ENCODE measurements at regions not wholly inside any gene's neighbourhood (a gene's known extent, or its start where the extent isn't known, plus 50 kb on each side); places are given as distances from the start of the nearest gene placed in this dataset.

DNA sequence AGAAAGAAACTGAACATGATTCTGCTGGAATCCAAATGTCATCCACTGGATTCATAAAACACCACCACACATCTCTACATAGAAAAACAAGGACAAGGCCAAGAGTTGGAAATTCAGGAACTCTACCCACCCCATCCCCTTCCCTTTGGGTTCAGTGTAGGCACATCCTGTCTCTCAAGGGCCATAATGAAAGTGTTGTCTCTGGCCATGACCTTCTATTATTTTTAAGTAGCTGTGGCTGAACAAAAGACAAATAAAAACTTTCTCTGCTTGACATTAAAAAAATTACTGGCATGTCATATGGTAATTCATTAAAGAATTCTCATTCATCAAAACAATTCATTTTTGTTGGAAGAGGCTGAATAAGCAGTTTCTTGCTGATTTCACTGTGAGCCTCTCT is 54.9 kb upstream of the ZBTB18 start:
- no peak for TF ChIP-seq TAF1 (IDR thresholded peaks at IDR 0.05; ENCODE audit: borderline replicate concordance, low read depth, low read length)
- TF ChIP-seq POLR2AphosphoS5 (IDR thresholded peaks at IDR 0.05; ENCODE audit: low read depth, low read length) = no peak
- no peak for TF ChIP-seq POLR2A (IDR thresholded peaks at IDR 0.05; ENCODE audit: low read depth, low read length)
- DNase-seq (ENCODE audit: insufficient read length) (no peak), FAIRE-seq (no peak)

DNA sequence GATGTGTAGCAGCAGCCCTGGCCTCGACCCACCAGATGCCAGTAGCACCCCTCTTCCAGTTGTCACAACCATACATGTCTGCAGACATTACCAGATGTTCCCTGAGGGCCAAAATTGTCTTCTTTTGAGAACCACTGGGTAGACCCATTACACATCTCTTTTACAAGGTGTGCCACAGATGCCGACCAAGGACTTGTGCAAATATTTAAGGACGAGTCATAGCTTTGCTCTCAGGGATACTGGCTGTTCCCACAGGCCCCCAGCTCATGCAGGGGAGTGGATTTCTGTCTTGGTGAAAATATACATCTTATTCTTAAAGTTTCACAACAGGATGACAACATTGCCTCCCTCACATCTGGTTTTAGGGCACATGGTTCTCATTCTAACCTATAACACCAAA is 59.4 kb upstream of the ZBTB18 start:
- no peak for TF ChIP-seq POLR2AphosphoS5 (IDR thresholded peaks at IDR 0.05; ENCODE audit: low read depth, low read length)
- no peak for TF ChIP-seq POLR2A (IDR thresholded peaks at IDR 0.05; ENCODE audit: low read depth, low read length)
- no peak for TF ChIP-seq TAF1 (IDR thresholded peaks at IDR 0.05; ENCODE audit: borderline replicate concordance, low read depth, low read length)
- DNase-seq (ENCODE audit: insufficient read length) = no peak
- no peak for FAIRE-seq

DNA sequence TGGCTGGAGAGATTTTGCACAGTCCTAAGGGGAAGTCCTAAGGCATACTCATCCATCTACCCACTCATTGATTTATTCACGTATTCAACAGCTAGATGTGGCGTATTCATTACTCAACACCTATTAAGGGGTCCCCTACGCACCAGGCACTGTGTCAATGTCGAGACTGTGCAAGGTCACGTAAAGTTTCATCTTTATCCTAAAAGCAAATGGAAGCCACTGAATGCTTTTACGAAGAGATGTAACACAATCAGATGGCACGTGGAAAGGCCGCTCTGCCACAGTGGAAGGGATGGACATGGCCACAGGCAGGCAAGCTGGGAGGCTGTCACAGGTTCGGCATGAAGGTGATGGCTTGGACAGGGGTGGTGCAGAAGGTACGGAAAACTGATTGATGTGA is 66.3 kb upstream of the ZBTB18 start:
- FAIRE-seq (no peak), DNase-seq (ENCODE audit: insufficient read length) (no peak)
- TF ChIP-seq POLR2A (IDR thresholded peaks at IDR 0.05; ENCODE audit: low read depth, low read length) (no peak), POLR2AphosphoS5 (IDR thresholded peaks at IDR 0.05; ENCODE audit: low read depth, low read length) (no peak), TAF1 (IDR thresholded peaks at IDR 0.05; ENCODE audit: borderline replicate concordance, low read depth, low read length) (no peak)

DNA sequence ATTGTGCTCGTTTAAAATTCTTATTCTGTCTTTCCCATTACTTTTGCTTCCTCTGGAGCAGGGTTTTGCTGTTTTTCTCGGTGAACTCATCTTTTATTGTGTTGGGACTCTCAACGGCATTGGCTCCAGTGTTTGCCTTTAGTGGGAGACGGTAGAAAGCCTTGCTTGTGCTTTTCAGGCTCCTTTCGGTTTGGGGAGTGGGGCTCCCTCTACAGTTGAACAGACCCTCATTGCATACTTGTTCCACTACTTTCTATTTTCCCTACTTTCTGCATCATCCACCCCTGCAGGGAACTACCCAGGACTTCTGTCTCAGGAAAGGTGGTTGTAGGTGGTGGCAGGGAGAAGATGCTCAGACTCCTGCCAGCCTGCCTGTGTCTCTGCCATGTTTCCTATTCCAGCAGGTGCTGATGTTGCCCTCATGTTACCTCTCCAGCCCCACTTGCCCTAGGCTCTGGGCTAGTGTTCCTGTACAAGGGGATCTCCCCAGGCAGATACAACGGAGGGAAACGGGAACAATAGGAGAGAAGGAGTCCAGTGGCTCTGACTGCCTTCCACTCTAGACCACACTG is 68.5 kb upstream of the ZBTB18 start:
- TF ChIP-seq POLR2A (IDR thresholded peaks at IDR 0.05; ENCODE audit: low read depth, low read length) (no peak), POLR2AphosphoS5 (IDR thresholded peaks at IDR 0.05; ENCODE audit: low read depth, low read length) (no peak), TAF1 (IDR thresholded peaks at IDR 0.05; ENCODE audit: borderline replicate concordance, low read depth, low read length) (no peak)
- FAIRE-seq = no peak
- DNase-seq (ENCODE audit: insufficient read length) = no peak

DNA sequence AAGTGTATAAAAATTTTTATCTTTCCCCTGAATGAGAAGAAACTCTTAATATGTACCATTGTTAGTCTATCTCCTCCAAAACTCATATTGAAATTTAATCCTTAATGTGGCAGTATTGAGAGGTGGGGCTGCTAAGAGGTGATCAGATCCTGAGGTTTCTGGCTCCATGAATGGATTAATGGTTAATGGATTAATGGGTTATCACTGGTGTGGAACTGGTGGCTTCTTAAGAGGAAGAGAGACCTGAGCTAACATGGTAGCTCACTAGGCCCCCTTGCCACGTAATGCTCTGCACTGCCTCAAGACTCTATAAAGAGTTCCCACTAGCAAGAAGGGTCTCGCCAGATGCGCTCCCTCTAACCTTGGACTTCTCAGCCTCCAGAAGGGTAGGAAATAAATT is 70.6 kb upstream of the ZBTB18 start:
- DNase-seq (ENCODE audit: insufficient read length) (no peak), FAIRE-seq (no peak)
- TF ChIP-seq TAF1 (IDR thresholded peaks at IDR 0.05; ENCODE audit: borderline replicate concordance, low read depth, low read length) (no peak), POLR2A (IDR thresholded peaks at IDR 0.05; ENCODE audit: low read depth, low read length) (no peak), POLR2AphosphoS5 (IDR thresholded peaks at IDR 0.05; ENCODE audit: low read depth, low read length) (no peak)

DNA sequence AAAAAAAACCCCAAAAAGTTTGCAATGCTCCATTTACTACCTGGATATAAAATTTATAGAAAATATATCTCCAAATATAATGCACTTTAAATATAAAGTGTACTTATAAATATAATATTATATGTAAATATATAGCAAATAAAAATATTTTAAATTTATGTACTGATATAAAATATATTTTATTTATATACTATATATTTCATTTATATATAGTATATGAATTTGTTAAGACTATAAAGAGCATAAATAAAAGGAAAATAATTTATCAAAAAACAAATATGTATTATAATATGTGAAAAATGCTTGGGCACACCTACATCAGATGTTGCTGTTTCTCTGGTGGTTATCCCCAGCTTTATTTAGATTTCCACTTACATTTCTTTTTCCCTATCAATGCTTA is 71.0 kb upstream of the ZBTB18 start:
- no peak for DNase-seq (ENCODE audit: insufficient read length)
- no peak for TF ChIP-seq TAF1 (IDR thresholded peaks at IDR 0.05; ENCODE audit: borderline replicate concordance, low read depth, low read length)
- no peak for TF ChIP-seq POLR2A (IDR thresholded peaks at IDR 0.05; ENCODE audit: low read depth, low read length)
- no peak for TF ChIP-seq POLR2AphosphoS5 (IDR thresholded peaks at IDR 0.05; ENCODE audit: low read depth, low read length)
- FAIRE-seq = no peak

DNA sequence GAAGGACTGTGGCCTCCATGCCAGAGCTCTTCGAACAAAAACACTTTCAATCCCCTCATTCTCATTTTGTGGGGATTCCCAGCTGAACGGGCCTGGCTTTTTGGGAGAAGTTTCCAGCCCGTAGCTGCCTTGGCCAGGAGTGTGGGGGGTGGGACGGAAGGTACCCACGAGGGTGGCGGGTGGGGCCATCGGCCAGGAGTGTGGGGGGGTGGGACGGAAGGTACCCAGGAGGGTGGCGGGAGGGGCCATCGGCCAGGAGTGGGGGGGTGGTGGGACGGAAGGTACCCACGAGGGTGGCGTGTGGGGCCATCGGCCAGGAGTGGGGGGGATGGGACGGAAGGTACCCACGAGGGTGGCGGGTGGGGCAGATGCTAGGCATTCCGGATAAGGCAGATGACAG is 71.7 kb upstream of the ZBTB18 start:
- no peak for DNase-seq (ENCODE audit: insufficient read length)
- no peak for FAIRE-seq
- no peak for TF ChIP-seq POLR2A (IDR thresholded peaks at IDR 0.05; ENCODE audit: low read depth, low read length)
- no peak for TF ChIP-seq POLR2AphosphoS5 (IDR thresholded peaks at IDR 0.05; ENCODE audit: low read depth, low read length)
- TF ChIP-seq TAF1 (IDR thresholded peaks at IDR 0.05; ENCODE audit: borderline replicate concordance, low read depth, low read length) = no peak

DNA sequence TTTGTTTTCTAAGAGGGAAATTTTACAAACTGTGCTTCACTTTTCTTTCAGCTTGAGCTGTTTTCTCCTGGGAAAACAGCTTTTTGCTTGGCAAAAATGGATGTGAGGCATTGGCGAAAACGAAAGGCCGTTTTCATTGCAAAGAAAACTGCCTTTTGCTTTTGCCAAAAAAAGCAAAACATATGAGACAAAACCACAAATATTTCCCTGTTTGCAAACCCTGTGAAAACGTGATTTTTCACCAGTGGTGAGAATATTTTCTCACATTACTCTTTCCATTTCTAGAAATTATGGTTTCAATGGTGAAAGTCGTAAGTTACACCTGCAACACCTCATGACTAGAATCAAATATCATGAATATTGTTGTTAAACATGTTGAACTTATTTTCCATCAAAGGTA is 74.0 kb upstream of the ZBTB18 start:
- DNase-seq (ENCODE audit: insufficient read length) (no peak), FAIRE-seq (no peak)
- TF ChIP-seq POLR2A (IDR thresholded peaks at IDR 0.05; ENCODE audit: low read depth, low read length) = no peak
- TF ChIP-seq TAF1 (IDR thresholded peaks at IDR 0.05; ENCODE audit: borderline replicate concordance, low read depth, low read length) = no peak
- no peak for TF ChIP-seq POLR2AphosphoS5 (IDR thresholded peaks at IDR 0.05; ENCODE audit: low read depth, low read length)

DNA sequence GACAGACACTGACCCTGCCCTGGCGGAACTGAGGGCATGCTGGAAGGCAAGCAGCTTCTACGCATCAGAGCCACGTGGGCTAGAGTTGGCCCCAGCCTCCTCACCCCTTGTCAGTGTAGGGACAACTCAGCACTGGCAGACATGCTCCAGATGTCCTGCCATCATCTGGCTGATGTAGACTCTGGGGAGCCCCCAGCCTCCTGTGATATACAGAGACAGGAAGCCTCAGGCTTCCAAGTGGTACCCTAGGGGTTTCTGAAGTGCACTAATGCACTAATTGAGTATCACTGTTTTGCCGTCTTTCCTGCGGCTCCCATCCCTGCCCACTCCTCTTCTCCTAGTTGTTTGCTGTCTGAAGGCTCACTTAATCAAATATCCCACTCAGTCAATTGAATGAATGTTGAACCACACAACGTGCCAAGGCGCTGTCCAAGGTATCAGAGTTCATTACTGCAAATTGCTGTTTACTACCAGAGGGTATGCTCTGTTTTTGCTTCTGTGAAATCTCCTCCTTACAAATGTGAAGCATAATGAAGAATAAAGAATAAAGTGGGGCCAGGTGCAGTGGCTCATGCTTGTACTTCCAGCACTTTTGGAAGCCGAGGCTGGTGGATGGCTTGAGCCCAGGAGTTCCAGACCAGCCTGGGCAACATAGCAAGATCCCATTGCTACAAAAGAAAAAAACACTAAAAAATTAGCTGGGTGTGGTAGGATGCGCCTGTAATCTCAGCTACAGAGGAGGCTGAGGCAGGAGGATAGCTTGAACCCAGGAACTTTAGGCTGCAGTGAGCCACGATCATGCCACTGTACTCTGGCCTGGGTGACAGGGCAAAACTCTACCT is 76.4 kb upstream of the ZBTB18 start:
- no peak for TF ChIP-seq POLR2A (IDR thresholded peaks at IDR 0.05; ENCODE audit: low read depth, low read length)
- no peak for TF ChIP-seq TAF1 (IDR thresholded peaks at IDR 0.05; ENCODE audit: borderline replicate concordance, low read depth, low read length)
- no peak for TF ChIP-seq POLR2AphosphoS5 (IDR thresholded peaks at IDR 0.05; ENCODE audit: low read depth, low read length)
- DNase-seq (ENCODE audit: insufficient read length) = no peak
- no peak for FAIRE-seq

DNA sequence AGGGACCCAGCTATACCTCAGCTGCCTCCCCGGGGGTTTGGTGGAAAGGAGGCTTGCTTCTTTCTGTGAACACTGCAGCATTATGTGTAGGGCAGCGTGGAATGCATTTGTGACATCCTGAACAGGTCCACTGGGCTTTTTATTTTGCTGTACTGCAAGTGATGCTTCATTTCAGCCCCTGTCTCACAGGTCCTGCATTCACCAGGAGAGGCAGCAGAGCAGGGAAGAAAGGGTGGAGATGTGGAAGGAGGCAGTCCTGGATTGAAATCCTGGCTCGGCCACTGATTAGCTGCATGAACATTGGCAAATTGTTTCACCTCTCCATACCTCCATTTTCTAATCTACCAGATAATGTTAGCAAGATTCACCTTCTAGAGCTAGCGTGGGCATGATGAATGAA is 77.9 kb upstream of the ZBTB18 start:
- DNase-seq (ENCODE audit: insufficient read length) = no peak
- TF ChIP-seq POLR2AphosphoS5 (IDR thresholded peaks at IDR 0.05; ENCODE audit: low read depth, low read length) = no peak
- no peak for TF ChIP-seq POLR2A (IDR thresholded peaks at IDR 0.05; ENCODE audit: low read depth, low read length)
- no peak for TF ChIP-seq TAF1 (IDR thresholded peaks at IDR 0.05; ENCODE audit: borderline replicate concordance, low read depth, low read length)
- FAIRE-seq = no peak

DNA sequence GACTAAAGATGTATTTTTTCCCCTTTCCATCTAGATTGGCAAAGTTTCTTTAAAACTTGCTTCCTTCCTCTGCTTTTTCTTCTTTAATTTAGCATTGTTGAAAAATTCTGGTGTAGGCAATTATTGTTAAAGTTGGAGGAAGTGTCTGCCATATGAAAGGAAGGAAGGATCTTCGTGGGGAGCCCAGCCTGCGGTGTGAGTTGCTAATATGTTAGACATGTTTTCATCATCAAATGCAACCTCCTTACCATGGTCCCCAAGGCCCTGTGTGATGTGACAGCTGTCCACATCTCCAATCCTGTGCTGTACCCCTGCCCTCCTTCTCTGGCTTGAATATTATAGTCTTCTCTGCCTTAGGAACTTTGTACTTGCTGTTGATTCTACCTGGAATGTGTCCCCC is 81.0 kb upstream of the ZBTB18 start:
- DNase-seq (ENCODE audit: insufficient read length) = no peak
- TF ChIP-seq POLR2A (IDR thresholded peaks at IDR 0.05; ENCODE audit: low read depth, low read length) (no peak), POLR2AphosphoS5 (IDR thresholded peaks at IDR 0.05; ENCODE audit: low read depth, low read length) (no peak), TAF1 (IDR thresholded peaks at IDR 0.05; ENCODE audit: borderline replicate concordance, low read depth, low read length) (no peak)
- no peak for FAIRE-seq

DNA sequence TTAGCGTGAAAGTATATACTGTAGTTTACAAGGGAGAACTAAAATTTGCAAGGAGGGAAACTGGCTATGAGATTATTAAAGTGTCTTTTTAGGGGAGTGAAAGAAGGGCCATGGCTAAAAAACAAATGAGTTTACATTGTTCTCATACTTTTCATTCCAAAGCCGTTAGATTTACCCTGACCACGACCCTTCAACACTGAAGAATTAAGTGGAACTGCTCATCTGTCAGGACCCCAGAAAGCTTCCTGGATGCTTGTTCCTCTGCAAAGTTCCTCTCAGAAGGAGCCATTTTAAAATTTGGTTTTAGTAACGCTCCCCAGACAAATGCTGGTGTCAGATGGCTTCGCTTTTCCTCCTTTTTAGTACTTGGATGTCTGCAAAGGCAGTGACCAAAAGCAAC is 82.7 kb upstream of the ZBTB18 start:
- DNase-seq (ENCODE audit: insufficient read length) (no peak), FAIRE-seq (no peak)
- TF ChIP-seq POLR2AphosphoS5 (IDR thresholded peaks at IDR 0.05; ENCODE audit: low read depth, low read length) = no peak
- TF ChIP-seq TAF1 (IDR thresholded peaks at IDR 0.05; ENCODE audit: borderline replicate concordance, low read depth, low read length) = no peak
- no peak for TF ChIP-seq POLR2A (IDR thresholded peaks at IDR 0.05; ENCODE audit: low read depth, low read length)

Data from GM12892 (cell line).